Dermis blood vessel endothelial cell (primary cell): ENCODE measurements at regions not wholly inside any gene's neighbourhood (a gene's known extent, or its start where the extent isn't known, plus 50 kb on each side); places are given as distances from the start of the nearest gene placed in this dataset.

Experiments used
- DNase-seq: peaks from one replicate; pipeline ENCODE4 v3.0.0; 2010

DNA sequence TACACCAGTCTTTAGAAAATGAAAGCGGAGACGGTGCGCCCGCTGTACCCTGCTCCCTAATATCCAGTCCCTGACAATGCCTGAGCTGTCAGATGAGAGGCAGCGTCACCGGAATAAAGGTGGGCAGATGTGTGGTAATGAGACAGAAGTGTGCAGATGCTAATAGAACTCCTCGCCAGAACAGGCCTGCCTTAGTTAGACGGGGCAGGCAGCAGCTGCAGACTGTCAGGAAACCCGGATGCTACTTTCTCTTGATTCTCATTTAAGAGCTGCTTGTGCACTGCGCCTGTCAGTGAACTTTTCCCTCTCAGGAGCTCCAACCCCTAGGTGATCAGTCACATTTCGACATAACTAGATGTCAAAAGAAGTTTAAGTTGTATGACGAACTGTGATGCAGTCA lies 221.8 kb upstream of the IRX3 start:
- DNase-seq: no peak

DNA sequence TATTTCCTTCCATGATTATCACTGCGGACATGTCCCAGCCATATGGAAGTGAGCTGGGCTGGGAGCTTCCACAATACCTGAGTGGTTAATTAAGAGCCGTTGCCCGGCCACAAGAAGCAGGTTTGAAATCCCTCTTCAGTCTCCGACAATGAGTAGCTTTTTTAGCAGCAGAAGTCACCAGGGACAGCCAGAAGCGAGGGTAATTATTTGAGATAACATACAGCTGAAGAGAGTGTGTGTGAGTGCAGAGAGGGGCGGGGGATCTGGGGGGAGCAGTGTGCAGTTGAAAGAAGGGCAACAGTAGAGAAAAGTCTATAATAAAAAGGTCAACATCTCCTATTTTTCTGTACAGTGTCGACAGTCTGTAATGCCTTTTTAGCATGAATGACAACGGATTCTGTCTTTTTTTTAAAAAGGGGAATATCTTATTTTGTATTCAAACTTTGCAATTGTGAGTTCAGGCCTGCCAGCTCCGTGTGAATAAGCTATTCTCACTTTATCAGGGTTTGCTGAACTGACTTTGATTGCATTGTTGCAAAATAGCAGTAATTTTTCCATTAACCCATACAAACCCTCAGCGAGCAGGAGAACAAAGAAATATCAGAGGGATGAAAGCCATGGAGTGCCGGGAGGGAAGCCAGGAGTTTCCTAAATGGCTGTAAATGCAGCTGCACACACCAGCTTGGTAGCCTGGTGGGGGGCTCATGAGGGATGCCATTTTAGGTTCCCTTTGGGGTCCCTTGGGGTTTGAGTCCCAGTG lies 220.3 kb upstream of the IRX3 start:
- no peak for DNase-seq

DNA sequence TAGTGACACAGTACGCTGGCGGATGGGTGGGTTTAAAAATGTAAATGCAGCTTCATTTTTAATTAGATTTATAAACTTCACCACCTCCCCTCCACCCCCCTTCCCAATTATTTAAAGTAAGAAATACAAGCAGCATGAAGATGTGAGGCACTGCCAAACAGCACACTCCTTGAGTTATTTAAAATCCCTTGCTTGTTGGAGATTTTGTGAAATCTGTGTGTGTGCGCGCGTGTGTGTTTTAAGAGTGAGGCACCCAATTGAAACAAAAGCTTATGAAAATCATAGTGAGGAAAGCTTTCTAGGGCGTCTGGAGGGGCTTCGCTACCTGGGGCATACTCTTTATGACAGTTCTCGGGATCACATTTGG lies 219.6 kb upstream of the IRX3 start:
- DNase-seq: no peak

DNA sequence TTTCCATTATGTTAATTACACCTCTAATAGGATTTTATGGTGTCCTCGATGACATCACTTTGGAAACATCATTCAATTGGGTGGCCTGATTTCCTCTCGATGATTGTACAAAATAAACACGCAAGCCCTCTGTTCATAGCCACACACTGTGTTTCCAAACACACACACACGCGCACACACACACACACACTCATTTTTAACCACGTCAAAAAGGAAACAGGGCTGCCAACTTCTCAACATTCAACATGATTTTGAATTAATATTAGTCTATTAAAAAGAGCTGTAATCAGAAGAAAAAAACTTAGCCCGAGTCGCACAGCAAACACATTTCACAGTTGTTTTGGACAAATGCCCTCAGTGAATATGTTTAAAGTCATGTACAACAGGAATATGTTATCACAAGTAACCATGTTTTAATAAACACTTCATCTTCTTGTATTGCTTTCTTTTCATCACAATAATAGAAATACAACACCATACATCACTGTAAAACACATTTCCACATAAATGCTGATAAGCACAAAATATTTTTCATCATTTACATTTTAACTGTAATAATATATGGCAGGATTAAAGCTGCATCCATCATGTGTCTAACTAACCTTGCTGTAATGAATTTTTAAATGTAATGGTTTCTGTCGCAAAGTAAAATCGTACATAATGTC lies 219.1 kb upstream of the IRX3 start:
- peak; percentile 7 for DNase-seq

DNA sequence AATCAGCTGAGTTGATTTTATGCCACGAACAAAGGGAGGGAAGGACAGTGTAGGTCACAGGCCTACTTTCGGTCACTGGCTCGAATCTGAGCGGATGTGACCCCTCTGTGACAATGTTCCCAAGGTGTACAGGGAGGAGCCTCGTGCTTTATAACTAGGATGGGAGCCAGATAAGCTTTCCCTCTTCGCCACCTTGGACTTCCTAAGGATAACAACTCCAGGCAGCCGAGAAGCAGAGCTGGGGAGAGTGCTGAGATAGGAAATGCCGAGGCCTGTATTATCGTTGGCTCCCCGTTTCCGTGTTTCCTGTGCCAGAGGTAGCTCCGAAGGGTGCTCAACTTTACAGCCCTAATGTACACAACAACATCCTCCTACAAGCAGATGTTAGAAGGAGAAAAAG lies 217.8 kb upstream of the IRX3 start:
- peak; percentile 11 for DNase-seq

DNA sequence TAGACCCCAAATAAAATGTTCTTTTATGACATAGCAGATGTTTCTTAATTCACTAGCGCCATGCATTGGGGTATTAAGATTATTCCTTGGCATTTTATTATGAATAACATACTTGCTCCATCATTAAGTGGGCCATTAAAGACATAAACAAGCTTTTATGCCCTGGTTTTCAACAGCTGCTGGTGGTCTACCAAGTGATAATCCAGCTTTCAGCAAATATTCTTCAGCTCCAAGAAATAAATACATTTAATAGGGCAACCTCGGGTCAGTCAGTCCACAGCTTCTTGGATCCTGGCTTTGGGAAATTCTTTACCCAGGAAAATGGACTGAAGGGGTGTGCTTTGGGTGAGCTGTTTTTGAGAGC lies 217.3 kb upstream of the IRX3 start:
- no peak for DNase-seq

DNA sequence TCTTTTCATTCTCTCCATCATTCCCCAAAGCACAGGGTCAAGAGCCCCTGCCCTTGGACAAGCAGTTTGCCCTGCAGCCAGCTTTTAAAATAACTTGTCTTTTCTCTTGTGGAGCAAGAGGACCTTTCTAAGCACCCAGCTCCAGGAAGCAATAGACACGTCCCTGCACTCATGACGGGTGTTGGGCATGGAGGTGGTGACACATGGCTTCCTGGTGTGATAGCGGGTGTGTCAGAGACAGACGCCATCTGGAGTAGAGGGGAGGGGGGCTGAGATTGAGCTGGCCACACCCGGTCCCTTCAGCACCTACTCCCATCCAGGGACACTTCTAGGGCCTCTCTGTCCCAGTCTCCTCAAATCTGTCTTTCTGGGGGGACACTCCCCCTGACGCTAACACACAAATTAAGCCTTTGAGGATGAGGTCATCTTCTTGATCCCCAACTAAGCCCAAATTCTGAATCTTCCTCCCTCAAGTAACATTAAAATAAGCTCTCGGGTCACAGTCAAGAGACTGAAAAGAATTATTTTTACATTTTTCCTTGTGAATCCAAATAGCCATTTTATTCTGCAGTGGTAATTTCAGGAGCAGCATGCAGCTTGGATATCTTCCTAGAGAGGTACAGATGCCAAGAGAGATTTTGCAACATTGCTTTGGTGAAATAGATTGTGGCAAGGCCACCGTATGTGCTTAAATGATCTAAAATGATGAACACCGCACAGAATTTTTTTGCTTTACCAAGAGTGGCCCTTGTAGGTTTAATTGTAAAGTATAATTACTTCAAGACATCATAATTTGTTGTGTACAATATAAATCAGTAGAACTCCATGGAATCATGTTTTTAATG lies 216.6 kb upstream of the IRX3 start:
- DNase-seq: no peak

DNA sequence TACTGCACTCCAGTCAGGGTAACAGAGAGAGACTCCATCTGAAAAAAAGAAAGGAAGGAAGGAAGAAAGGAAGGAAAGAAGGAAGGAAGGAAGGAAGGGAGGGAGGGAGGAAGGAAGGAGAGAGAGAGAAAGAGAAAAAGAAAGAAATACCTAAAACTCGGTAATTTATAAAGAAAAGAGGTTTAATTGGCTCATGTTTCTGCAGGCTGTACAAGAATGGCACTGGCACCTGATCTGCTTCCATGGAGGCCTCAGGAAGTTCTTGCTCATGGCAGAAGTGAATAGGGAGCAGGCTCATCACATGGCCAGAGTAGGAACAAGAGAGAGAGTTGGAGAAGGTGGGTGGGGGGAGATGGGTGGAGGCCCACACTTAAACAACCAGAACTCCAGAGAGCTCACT lies 215.2 kb upstream of the IRX3 start:
- DNase-seq: no peak

DNA sequence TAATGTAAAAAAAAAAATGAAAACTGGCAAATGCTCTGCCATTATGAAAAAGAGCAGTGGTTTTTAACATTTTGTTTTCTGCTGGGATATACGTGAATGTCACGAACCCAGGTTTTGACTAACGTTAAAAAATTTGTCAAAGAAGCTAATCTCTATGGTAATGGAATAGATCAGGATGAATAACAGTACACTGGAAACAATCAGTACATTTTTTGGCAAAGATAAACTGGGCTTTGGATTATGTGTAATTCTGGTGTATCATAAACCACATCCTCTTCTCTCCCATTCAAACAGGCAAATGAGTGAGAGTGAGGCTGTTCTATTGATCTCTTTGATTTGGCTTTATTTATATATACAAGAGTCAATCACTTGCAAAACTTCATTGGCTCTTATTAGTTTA lies 207.0 kb upstream of the IRX3 start:
- DNase-seq: no peak

DNA sequence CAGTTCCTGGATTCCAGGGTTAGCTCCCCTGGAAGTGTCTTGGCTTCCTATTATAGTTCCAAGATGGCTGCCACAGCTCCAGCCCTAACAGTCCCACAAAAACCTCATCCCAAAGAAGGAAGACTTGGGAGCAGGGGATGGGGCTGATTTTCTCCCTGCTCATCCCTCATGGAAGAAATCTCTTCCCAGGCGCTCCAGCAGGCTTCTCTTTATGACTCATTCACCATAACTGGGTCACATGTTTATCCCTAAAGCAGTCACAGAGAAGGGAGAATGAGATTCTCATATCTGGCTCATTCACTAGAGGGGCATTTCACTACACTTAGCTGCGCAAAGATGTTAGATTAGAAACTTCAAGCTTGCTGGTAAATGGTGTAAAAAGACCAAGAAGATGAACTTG lies 206.5 kb upstream of the IRX3 start:
- DNase-seq: no peak

DNA sequence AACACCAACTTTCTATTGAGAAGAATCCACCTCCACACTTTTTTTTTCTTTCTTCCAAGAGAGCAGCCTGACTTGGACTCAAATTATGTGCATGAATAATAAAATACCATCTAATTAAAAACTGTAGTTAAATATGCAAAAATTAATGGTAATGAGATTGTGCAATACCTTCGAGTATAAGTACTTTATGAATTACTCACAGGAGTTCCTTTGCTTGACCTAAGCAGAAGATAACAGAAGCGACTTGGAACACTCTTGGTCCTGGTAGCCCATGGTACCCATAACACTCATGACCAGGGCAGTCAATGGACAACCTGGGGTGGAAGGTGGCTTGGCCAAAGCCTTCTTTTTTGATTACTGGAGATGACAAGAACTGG lies 203.5 kb upstream of the IRX3 start:
- DNase-seq: no peak

DNA sequence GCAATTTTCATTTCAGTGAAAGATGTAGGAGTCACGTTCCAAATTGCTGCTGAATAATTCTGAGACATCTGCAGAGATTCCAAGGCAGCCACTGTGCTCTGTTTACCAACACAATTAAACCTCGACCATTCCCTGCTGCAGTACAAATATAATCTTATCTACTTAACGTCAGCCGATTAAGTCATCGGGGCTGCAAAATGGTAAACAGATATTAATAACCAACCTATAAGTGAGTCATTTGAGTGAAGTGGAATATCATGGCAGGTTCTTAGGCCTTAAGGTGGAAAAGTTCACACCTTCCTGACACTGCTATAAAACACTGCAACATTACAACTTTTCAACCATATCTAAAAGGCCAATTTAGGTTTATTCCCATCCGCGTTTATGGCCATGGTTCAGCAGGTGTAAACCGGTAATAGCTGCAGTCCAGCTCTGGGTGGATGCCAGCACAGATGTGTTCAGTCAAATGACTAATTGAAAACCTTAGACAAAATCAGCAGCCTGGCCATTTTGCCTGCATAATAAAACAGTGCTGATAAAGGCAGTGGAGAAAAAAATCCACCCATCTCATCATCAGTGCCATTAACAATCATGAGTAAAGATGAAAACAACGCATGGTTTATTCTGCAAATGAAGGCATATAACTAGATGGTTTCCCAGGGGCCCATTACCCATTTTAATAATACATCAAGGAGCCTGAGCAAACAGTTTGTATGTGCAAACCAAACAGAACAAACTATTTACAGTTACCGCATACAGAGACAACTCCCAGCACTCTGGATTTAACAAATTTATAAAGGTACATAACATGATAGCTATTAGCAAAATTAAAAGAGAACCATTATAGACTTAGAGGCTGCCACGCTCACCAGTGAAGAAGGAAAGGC lies 202.9 kb upstream of the IRX3 start:
- DNase-seq: no peak

DNA sequence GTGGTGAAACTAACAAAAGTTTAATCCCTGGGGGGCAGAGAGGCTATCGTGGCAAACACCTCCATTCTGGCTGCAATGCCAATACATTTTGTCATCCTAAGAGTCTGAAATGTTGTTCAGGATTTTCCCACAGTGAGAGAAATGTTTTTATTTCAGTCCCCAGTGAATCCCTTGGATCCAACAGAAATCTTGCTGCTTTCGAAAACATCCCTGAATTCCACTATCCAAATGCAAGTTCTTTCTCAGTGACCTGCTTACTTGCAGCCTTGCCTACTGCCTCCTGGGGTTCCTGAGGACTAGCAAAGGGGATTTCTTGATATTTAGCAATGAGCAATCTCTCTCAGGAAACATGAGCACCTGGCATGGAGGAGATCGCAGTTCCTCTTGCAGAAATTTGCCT lies 202.1 kb upstream of the IRX3 start:
- no peak for DNase-seq

DNA sequence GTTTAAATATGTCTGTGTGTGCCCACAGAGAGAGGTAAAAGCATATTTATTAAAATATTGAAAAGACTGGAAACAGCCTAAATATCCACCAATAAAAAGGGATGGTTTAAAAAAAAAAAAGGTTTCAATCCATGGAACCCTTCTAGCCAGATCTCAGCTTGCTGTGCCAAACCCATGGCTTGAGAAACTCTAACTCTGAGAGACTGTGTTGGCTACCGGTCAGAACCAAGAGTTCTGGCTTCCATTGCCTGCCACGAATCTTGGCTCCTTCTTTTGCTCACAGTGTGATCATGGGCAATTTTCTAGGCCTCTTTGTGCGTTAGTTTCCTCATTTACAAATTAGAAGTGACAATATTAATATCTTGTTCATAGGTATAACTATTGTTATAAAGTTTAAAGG lies 201.3 kb upstream of the IRX3 start:
- no peak for DNase-seq

DNA sequence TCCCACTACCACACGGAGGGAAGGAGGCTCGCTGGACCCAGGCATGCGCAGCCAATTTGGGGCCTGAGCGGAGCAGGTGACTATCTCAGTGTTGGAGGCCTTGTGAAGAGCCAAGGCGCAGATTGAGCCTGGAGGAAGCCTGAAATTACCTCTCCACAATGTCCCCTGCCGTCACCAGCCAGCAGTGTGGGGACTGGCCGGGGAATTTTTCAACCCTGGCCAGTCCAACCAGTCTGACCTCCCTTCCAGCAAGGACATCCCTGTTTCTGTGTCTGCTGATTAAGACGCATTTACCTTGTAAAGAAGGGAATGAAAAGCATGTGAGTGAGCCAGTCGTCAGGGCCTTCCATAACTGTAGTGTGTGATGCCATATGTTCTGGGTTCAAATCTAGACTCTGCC lies 198.1 kb upstream of the IRX3 start:
- no peak for DNase-seq

DNA sequence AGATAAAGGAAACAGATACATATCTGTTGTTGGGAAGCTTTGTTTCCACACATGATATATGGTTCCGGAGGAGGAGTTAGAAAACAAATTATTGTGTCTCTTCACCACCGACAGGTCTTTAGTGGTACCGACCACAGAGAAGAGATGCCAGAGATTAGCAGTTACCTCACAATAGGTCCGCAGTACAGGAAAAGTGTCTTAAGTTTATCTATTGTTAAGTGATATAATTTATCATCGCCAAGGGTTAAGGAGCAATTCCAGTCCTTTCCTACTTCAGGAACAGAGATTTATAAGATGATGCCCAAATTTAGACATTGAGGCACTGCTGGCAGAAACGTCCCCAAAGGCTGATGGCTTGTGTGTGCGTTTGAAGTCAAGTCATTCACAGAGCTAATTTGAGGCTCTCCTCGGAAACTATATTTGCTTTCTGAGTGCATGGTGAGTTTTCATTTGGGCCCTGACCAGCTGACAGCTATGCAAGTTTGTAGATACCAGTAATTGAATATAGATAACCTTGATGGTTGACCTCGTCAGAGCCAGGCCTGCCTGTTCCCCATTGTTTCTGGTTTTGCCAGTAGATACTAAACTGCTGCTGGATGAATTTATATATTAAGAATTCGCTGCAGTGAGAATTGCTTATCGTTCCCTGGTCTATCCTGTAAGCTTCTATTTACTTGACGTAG lies 196.4 kb upstream of the IRX3 start:
- no peak for DNase-seq

DNA sequence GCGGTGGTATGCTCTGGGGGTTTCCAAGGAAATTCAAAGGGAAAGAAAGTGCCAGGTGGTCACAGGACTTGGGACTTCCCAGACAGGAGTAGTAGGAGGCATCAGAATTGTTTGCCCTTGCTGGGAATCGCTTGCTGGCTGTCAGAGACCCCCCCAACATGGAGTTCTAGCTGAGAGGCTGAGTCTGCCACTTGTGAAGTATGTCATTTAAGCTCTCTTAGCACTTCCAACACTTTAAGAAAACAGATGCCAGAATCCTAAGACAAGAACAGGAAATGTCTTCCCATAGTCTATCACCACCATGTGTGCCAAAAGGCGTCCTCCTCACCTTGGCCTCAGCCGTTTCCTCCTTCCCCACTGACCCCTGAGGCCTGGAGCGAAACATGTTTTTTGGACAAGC lies 193.8 kb upstream of the IRX3 start:
- DNase-seq: no peak

DNA sequence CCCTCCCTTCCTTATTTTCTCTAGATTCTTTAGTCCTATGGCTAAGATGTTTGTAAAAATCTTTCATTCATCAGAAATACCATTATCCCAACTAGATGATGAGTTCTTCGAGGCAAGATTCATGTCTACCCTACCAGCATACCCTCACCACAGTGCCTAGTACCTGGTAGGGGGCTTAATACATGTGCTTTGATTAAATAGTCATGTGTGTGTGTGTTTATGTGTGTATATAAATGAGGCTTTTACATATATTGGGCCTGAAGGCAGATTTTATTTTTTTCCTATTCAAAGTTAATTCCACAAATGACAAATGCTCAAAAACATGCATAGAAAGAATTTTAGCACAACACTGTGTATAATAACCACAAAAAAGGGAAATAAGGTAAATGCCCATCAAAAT lies 193.0 kb upstream of the IRX3 start:
- DNase-seq: no peak

DNA sequence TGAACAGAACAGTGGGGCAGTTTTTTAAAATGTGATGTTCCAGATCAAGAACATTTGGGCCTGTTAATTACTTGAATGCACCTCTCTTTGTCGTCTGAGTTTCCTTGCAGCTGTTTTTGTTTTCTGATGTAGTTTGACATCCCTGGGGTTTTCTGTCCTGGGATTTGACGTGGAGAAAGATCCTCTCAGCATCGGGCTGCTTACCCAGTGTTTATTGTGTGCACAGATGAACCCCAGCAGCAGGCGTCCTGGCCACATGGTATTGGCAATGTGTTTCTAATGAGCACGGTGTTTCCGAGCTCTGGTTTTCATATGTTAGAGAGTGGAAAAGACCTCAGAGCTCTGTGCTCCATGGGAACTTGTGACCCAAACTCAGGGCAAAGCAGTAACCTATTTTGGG lies 191.1 kb upstream of the IRX3 start:
- no peak for DNase-seq

DNA sequence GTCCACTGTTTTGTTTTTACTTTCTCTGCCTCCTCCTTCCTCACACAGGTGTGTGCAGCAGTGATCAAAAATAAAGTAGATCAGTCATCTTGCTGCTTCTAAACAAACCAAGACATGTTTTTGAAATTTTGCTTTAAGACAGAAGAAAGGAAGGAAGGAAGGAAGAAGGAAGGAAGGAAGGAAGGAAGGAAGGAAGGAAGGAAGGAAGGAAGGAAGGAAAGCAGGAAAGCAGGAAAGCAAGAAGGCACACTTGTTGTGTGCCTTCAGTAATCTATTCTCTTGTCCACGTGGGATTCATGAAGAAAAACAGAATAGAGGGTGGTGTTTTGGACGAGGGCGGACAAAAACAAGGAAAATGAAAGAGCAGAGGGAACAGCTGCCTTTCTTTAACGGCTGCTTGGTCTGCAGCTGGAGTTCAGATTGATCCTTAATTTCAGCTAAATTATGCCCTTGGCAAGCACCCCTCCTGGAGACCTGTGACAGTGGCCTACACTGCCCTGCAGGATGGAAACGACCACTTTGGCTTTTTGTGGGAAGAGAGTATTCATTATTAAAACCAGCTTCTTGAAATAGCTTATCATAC lies 188.5 kb upstream of the IRX3 start:
- DNase-seq: no peak

DNA sequence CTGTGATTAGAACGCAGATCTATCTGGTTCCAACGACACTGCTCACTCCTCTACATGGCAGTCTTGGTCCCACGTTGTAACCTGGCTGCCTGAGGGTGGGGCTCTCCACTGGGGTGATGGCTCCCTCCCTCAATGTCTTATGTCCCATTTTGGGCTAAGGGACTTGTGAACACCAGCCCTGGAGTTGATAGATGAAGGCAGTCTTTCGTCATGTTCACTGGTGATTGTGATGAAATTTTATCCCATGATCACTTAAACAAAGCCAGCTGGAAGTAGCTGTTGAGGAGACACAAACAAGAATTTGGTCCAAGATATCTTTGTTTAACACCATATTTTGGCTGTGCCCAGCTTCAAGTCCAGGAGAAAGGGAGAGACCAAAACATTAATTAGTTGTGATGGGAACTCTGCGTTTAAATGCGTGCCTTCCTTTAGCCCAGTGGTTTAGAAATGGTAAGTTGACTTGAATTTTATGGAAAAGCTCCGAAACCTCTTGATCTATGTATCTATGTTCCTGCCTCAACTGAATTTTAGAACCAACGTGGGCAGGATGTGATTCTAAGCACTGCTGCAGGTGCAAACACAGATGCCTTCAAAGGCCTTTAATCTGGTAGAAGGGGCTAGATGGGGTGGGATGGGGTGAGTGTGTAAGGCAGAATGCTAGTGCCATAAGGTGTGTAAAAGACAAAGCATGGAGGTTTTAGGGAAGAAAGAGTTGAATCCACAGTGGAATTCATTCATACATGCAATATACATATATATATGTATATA lies 186.8 kb upstream of the IRX3 start:
- DNase-seq: no peak
